ENCODE measurements at regions not wholly inside any gene's neighbourhood (a gene's known extent, or its start where the extent isn't known, plus 50 kb on each side); places are given as distances from the start of the nearest gene placed in this dataset.

GRCh38 chr1:240008298-240008697 lies 83.4 kb upstream of the FMN2 start:
- intact Hi-C loops (cut with micrococcal nuclease) = no loop called here
- Histone ChIP-seq H3K9ac (ENCODE audit: insufficient read depth, low read length, poor library complexity, severe bottlenecking) (no peak overlapping the region), H4K20me1 (ENCODE audit: insufficient read depth, low read length) (no peaks in the 10 kb centered on the region), H3K79me2 (ENCODE audit: insufficient read depth, low read length) (no peaks in the 10 kb centered on the region), H3K4me2 (replicated peaks; ENCODE audit: extremely low read depth, low read length, poor library complexity, severe bottlenecking) (no peak overlapping the region), H2AFZ (ENCODE audit: insufficient read depth, low read depth, low read length, poor library complexity, severe bottlenecking) (no peak overlapping the region), H3K27me3 (ENCODE audit: control insufficient read depth in 2 of 2, insufficient read depth in 2 of 2, low read length in 2 of 2) (no peaks in the 10 kb centered on the region), H3K4me3 (replicated peaks in 1 of 3; ENCODE audit: low read depth in 2 of 3, low read length in 3 of 3) (no peak overlapping the region), H3K36me3 (replicated peaks in 1 of 2; ENCODE audit: control insufficient read depth in 1 of 2, insufficient read depth in 2 of 2, low read length in 2 of 2) (no peaks in the 10 kb centered on the region), H3K4me1 (ENCODE audit: control insufficient read depth in 1 of 2, insufficient read depth in 2 of 2, low read length in 2 of 2) (no peaks in the 10 kb centered on the region), H3K27ac (ENCODE audit: low read depth in 1 of 2, low read length in 2 of 2) (no peak overlapping the region), H3K9me3 (replicated peaks in 1 of 2; ENCODE audit: control insufficient read depth in 1 of 2, insufficient read depth in 1 of 2, low read length in 2 of 2) (peaks cover 6% of the 10 kb centered on the region in 2 donors)
- no peak overlapping the region for H3K4me3 Mint-ChIP-seq
- no peak overlapping the region for H3K27ac Mint-ChIP-seq
- H3K27me3 Mint-ChIP-seq (ENCODE audit: low read depth in 3 of 3) = peaks cover under 1 to 9% (median 2%) of the 10 kb centered on the region in 3 donors
- H3K4me1 Mint-ChIP-seq = no peaks in the 10 kb centered on the region
- TF ChIP-seq CTCF (IDR thresholded peaks at IDR 0.05) = no peak
- DNase-seq = no peak
- 86% methylated on average over 3 of the region's 5 CpGs for WGBS (ENCODE audit: insufficient coverage)
- no peaks in the 10 kb centered on the region for H3K36me3 Mint-ChIP-seq
- H3K9me3 Mint-ChIP-seq = peaks cover 2 to 13% (median 10%) of the 10 kb centered on the region in 7 donors

GRCh38 chr1:240014051-240014450 lies 77.6 kb upstream of the FMN2 start:
- Mint-ChIP-seq H3K36me3 (no peaks in the 10 kb centered on the region), H3K27ac (no peak overlapping the region), H3K27me3 (ENCODE audit: low read depth in 3 of 3) (peaks cover 2 to 7% (median 5%) of the 10 kb centered on the region in 3 donors), H3K4me1 (no peaks in the 10 kb centered on the region), H3K4me3 (no peak overlapping the region), H3K9me3 (peaks cover 2 to 23% (median 16%) of the 10 kb centered on the region in 7 donors)
- Histone ChIP-seq H3K79me2 (ENCODE audit: insufficient read depth, low read length) (no peaks in the 10 kb centered on the region), H3K4me2 (replicated peaks; ENCODE audit: extremely low read depth, low read length, poor library complexity, severe bottlenecking) (no peak overlapping the region), H3K4me3 (replicated peaks in 1 of 3; ENCODE audit: low read depth in 2 of 3, low read length in 3 of 3) (no peak overlapping the region), H3K9ac (ENCODE audit: insufficient read depth, low read length, poor library complexity, severe bottlenecking) (no peak overlapping the region), H3K27ac (ENCODE audit: low read depth in 1 of 2, low read length in 2 of 2) (no peak overlapping the region), H3K36me3 (replicated peaks in 1 of 2; ENCODE audit: control insufficient read depth in 1 of 2, insufficient read depth in 2 of 2, low read length in 2 of 2) (no peaks in the 10 kb centered on the region), H3K27me3 (ENCODE audit: control insufficient read depth in 2 of 2, insufficient read depth in 2 of 2, low read length in 2 of 2) (peaks cover 0 to 4% of the 10 kb centered on the region in 2 donors), H3K9me3 (replicated peaks in 1 of 2; ENCODE audit: control insufficient read depth in 1 of 2, insufficient read depth in 1 of 2, low read length in 2 of 2) (peaks cover 7 to 11% of the 10 kb centered on the region in 2 donors), H4K20me1 (ENCODE audit: insufficient read depth, low read length) (no peaks in the 10 kb centered on the region), H2AFZ (ENCODE audit: insufficient read depth, low read depth, low read length, poor library complexity, severe bottlenecking) (no peak overlapping the region), H3K4me1 (ENCODE audit: control insufficient read depth in 1 of 2, insufficient read depth in 2 of 2, low read length in 2 of 2) (no peaks in the 10 kb centered on the region)
- 80% methylated on average over 3 of the region's 5 CpGs for WGBS (ENCODE audit: insufficient coverage)
- no peak for DNase-seq
- intact Hi-C loops (cut with micrococcal nuclease) = no loop called here
- no peak for TF ChIP-seq CTCF (IDR thresholded peaks at IDR 0.05)

All from CD14-positive monocyte (primary cell).